ENCODE measurements at regions not wholly inside any gene's neighbourhood (a gene's known extent, or its start where the extent isn't known, plus 50 kb on each side); places are given as distances from the start of the nearest gene placed in this dataset.

- H3K4me3 Mint-ChIP-seq: no peak overlapping the region
- POLR2A ChIA-PET: no interaction called here
Measured at GRCh38 chr6:23672737-23673136, 453.3 kb upstream of the NRSN1 start.

GRCh38 chr6:23678626-23679025 is 447.4 kb upstream of the NRSN1 start:
- ChIA-PET POLR2A (no interaction called here), CTCF (no interaction called here)
- Mint-ChIP-seq H3K4me1 (no peaks in the 10 kb centered on the region), H3K9me3 (peaks cover 11% of the 10 kb centered on the region), H3K27me3 (ENCODE audit: low read depth) (no peaks in the 10 kb centered on the region), H3K4me3 (no peak overlapping the region), H3K27ac (no peak overlapping the region), H3K36me3 (peaks cover 4% of the 10 kb centered on the region; the same call in 1 of the 2 replicates)
- ATAC-seq (no peak), DNase-seq (ENCODE audit: low spot score) (no peak)
- TF ChIP-seq ZNF396 (CRISPR knock-in tag; IDR thresholded peaks at IDR 0.05; ENCODE audit: borderline replicate concordance): no peak
- TF ChIP-seq NR1H2 (CRISPR knock-in tag; IDR thresholded peaks at IDR 0.05): no peak

More at GRCh38 chr6:23672737-23673136, 453.3 kb upstream of the NRSN1 start:
- Mint-ChIP-seq H3K36me3 (peaks cover 32% of the 10 kb centered on the region), H3K27ac (no peak overlapping the region), H3K4me1 (no peaks in the 10 kb centered on the region), H3K9me3 (peaks cover 66% of the 10 kb centered on the region), H3K27me3 (ENCODE audit: low read depth) (no peaks in the 10 kb centered on the region)
- no peak for TF ChIP-seq CREB1 (CRISPR knock-in tag; IDR thresholded peaks at IDR 0.05)
- TF ChIP-seq JAZF1 (CRISPR knock-in tag; IDR thresholded peaks at IDR 0.05): no peak
- no peak for TF ChIP-seq ARID4B (CRISPR knock-in tag; IDR thresholded peaks at IDR 0.05; ENCODE audit: borderline replicate concordance)
- TF ChIP-seq NFATC4 (CRISPR knock-in tag; IDR thresholded peaks at IDR 0.05): no peak
- TF ChIP-seq SMAD4 (CRISPR knock-in tag; IDR thresholded peaks at IDR 0.05): no peak
- no peak for TF ChIP-seq ZMAT4 (CRISPR knock-in tag; IDR thresholded peaks at IDR 0.05)
- no peak for TF ChIP-seq ERG (CRISPR knock-in tag; IDR thresholded peaks at IDR 0.05)
- no peak for TF ChIP-seq ZNF425 (CRISPR knock-in tag; conservative IDR thresholded peaks at IDR 0.05)
- TF ChIP-seq PRRX2 (CRISPR knock-in tag; IDR thresholded peaks at IDR 0.05): no peak
- no peak for TF ChIP-seq NR2C2 (CRISPR knock-in tag; IDR thresholded peaks at IDR 0.05)
- CTCF ChIA-PET: no interaction called here
- no peak for ATAC-seq
- DNase-seq (ENCODE audit: low spot score): no peak

- H3K27ac Mint-ChIP-seq: no peak overlapping the region
- H3K4me1 Mint-ChIP-seq: peaks cover 11% of the 10 kb centered on the region
- no peak for ATAC-seq
- POLR2A ChIA-PET: no interaction called here
- no peak for TF ChIP-seq SP1 (CRISPR knock-in tag; conservative IDR thresholded peaks at IDR 0.05)
- no peak for TF ChIP-seq ZNF138 (CRISPR knock-in tag; conservative IDR thresholded peaks at IDR 0.05)
- TF ChIP-seq CREB1 (CRISPR knock-in tag; IDR thresholded peaks at IDR 0.05): no peak
- TF ChIP-seq ZNF416 (CRISPR knock-in tag; IDR thresholded peaks at IDR 0.05): no peak
- no peak for TF ChIP-seq E2F5 (CRISPR knock-in tag; IDR thresholded peaks at IDR 0.05)
- no peak for TF ChIP-seq IRF1 (CRISPR knock-in tag; IDR thresholded peaks at IDR 0.05)
- TF ChIP-seq MYBL2 (CRISPR knock-in tag; IDR thresholded peaks at IDR 0.05): no peak
- H3K9me3 Mint-ChIP-seq: peaks cover 4% of the 10 kb centered on the region; the same call in 1 of the 2 replicates
- H3K36me3 Mint-ChIP-seq: no peaks in the 10 kb centered on the region
- H3K27me3 Mint-ChIP-seq (ENCODE audit: low read depth): no peaks in the 10 kb centered on the region
- CTCF ChIA-PET: no interaction called here
- no peak for DNase-seq (ENCODE audit: low spot score)
- H3K4me3 Mint-ChIP-seq: no peak overlapping the region
Measured at GRCh38 chr6:23681743-23682142, 444.3 kb upstream of the NRSN1 start.
